Type B pancreatic cell (in vitro differentiated cells): ENCODE measurements at regions not wholly inside any gene's neighbourhood (a gene's known extent, or its start where the extent isn't known, plus 50 kb on each side); places are given as distances from the start of the nearest gene placed in this dataset.

Experiments
- DNase-seq: peaks from one replicate; pipeline ENCODE4 v3.0.0; 2021; ENCODE audit warnings: mixed read lengths; ENCODE audit not compliant: unreplicated experiment; ENCODE audit errors: extremely low spot score
- H3K27ac Mint-ChIP-seq: 2 replicates; pipeline ENCODE4 v1.8.0; 2021; ENCODE audit warnings: mild to moderate bottlenecking, mixed read lengths
- H3K27me3 Mint-ChIP-seq: 2 replicates; pipeline ENCODE4 v1.8.0; 2021; ENCODE audit warnings: mixed read lengths
- H3K36me3 Mint-ChIP-seq: 2 replicates; pipeline ENCODE4 v1.8.0; 2021; ENCODE audit warnings: mixed read lengths
- H3K4me1 Mint-ChIP-seq: one replicate; pipeline ENCODE4 v1.8.0; 2021; ENCODE audit warnings: mixed read lengths; ENCODE audit not compliant: unreplicated experiment
- H3K4me3 Mint-ChIP-seq: 2 replicates; pipeline ENCODE4 v1.8.0; 2021; ENCODE audit warnings: mild to moderate bottlenecking, mixed read lengths
- H3K9me3 Mint-ChIP-seq: 2 replicates; pipeline ENCODE4 v1.8.0; 2021; ENCODE audit warnings: mixed read lengths
- TF ChIP-seq, protein P1 (sequence below): fragments of 200-600 bp; sonication (generic); conservative IDR thresholded peaks from 2 replicates; pipeline ENCODE4 v1.5.0; 2021; ENCODE audit warnings: antibody characterized with exemption, mild to moderate bottlenecking

DNA sequence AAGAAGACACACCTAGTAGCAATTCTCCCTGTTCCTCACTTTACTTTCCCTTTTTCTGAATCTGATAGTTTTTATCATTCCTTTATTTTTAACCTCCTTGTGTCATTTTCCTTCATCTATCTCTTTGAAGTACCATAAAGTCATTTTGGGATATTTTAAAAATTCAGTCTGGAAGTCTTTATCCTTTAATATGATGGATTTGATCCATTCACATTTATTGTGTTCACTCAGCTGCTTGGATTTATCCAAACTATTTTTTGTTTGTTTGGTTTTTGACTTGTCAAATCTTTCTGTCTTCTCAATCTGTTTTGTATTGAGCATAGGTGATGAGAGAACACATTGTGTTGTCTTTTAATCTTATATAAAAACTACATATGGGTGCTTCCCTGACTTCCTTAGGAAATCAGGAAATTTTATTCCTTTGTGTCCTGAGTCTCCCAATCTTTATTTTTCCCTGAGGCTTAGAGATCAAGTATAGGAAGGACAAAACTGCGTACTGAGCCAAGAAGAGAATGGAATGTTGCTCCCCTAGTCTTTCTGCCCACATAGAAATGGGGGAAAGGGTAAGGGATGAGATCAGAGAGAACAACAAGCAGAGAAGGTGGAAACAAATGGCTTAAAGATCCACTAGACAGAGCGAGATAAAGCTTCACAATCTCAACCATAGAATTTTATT is 132.7 kb upstream of the HABP2 start:
- TF ChIP-seq, protein P1, sequence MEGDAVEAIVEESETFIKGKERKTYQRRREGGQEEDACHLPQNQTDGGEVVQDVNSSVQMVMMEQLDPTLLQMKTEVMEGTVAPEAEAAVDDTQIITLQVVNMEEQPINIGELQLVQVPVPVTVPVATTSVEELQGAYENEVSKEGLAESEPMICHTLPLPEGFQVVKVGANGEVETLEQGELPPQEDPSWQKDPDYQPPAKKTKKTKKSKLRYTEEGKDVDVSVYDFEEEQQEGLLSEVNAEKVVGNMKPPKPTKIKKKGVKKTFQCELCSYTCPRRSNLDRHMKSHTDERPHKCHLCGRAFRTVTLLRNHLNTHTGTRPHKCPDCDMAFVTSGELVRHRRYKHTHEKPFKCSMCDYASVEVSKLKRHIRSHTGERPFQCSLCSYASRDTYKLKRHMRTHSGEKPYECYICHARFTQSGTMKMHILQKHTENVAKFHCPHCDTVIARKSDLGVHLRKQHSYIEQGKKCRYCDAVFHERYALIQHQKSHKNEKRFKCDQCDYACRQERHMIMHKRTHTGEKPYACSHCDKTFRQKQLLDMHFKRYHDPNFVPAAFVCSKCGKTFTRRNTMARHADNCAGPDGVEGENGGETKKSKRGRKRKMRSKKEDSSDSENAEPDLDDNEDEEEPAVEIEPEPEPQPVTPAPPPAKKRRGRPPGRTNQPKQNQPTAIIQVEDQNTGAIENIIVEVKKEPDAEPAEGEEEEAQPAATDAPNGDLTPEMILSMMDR = no peak
- no peak overlapping the region for H3K4me3 Mint-ChIP-seq
- H3K27ac Mint-ChIP-seq = no peak overlapping the region
- peaks cover 7% of the 10 kb centered on the region for H3K36me3 Mint-ChIP-seq
- peaks cover 22% of the 10 kb centered on the region for H3K27me3 Mint-ChIP-seq
- peaks cover 14% of the 10 kb centered on the region for H3K9me3 Mint-ChIP-seq
- H3K4me1 Mint-ChIP-seq = peaks cover 2% of the 10 kb centered on the region
- DNase-seq = no peak

DNA sequence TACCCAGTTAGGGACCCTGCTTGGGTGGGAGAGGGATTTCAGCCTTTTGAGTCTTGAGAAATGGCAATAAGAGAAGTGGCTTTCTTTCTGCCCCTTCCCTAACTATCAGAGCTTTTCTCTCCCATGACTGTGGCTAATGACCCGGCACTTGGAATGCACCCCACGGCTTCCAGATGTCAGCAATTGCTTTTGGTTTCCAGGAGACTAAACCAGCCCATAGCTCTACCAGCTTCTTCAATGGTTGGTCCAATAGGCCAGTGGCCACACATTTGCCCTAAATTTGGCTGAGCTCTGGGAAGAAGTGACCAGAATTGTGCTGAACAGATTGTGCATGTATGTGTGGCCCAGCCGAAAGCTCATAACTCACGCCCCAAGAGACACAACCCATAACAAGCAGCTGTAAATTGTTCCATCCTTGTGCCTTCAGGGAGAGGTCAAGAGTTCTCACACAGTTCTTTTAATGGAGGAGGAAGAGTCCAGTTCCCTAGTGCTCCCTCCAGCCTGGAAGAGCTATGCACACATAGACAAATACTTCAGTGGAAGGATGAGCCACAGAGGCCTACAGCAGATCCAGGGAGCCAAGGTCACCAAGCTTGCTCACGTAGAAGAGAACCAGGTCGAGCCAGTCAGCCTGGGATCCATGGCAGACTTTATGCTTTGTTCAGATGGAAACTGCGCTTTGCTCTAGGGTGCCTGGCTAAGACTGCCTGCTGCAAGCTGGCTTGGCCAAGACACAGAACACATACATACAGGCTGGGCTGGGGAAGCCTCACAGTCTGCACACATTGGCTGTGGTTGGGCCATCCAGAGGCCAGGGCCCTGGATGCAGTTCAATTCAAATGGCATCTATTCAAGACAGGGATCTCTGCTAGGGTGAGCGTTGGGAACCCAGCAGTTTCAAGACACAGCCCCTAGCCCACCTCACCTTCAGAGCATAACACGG is 131.8 kb upstream of the HABP2 start:
- Mint-ChIP-seq H3K4me3 (no peak overlapping the region), H3K4me1 (peaks cover 6% of the 10 kb centered on the region), H3K36me3 (peaks cover 7% of the 10 kb centered on the region), H3K27me3 (peaks cover 21% of the 10 kb centered on the region), H3K9me3 (peaks cover 14% of the 10 kb centered on the region), H3K27ac (no peak overlapping the region)
- no peak for DNase-seq
- TF ChIP-seq, protein P1 = no peak

DNA sequence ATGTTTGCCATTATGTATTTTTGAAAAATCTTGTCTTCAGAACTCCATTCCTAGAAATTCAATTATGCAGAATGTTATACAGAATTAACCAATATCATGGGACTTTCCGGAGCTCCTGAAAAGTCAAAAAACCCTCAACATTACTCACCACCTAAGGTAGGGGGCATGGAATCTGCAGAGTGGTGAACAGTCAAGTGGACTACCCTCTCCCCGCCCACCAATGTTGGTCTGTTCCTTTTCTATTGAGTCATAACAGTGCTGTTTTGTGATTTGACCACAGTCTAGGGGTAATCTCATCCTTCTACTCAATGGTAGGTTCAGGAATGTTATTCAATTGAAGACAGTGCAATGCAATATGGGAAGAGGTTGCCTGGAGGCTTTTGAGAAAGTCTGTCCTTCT is 130.5 kb upstream of the HABP2 start:
- H3K9me3 Mint-ChIP-seq = peaks cover 14% of the 10 kb centered on the region
- TF ChIP-seq, protein P1 = no peak
- H3K4me3 Mint-ChIP-seq = no peak overlapping the region
- no peak overlapping the region for H3K27ac Mint-ChIP-seq
- H3K4me1 Mint-ChIP-seq = peaks cover 6% of the 10 kb centered on the region
- H3K27me3 Mint-ChIP-seq = peaks cover 20% of the 10 kb centered on the region
- DNase-seq = no peak
- H3K36me3 Mint-ChIP-seq = peaks cover 4% of the 10 kb centered on the region

DNA sequence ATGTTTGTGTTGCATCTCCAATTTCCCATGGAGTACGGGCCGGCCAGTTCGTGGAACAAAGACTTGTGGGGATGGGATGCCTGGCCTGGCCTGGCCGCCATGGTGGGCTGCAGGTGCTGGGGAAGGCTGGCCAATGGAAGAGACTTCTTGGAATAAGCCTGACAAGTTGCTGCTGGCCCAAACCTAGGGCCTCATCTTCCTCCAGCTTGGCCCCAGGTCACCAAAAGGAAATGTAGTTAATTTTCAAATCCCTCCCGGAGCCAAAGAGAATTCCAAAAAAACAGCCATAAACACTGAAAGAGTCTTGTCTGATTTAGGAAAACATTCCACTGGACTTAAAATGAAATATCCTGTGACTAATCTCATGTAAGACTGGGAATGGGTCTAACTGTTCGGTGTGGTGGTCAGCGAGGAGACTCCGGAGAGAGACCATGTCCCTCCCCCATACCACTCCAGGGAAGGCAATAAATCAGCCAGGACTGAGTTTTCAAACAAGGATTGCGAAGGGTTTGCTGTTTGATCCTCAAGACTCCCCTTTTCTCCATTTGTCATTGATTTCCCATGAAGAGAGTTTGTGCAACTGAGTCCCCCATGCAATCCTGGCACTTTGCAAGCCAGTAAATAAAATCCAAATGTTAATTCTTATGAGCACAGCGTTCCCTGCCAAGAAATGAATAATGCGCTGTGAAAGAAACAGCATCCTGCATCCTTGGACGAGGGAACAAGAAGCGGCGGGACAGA is 128.7 kb upstream of the HABP2 start:
- Mint-ChIP-seq H3K27me3 (peaks cover 28% of the 10 kb centered on the region), H3K36me3 (peaks cover 4% of the 10 kb centered on the region), H3K27ac (no peak overlapping the region), H3K4me3 (no peak overlapping the region), H3K9me3 (peaks cover 9% of the 10 kb centered on the region), H3K4me1 (peaks cover 6% of the 10 kb centered on the region)
- no peak for DNase-seq
- TF ChIP-seq, protein P1 = no peak

DNA sequence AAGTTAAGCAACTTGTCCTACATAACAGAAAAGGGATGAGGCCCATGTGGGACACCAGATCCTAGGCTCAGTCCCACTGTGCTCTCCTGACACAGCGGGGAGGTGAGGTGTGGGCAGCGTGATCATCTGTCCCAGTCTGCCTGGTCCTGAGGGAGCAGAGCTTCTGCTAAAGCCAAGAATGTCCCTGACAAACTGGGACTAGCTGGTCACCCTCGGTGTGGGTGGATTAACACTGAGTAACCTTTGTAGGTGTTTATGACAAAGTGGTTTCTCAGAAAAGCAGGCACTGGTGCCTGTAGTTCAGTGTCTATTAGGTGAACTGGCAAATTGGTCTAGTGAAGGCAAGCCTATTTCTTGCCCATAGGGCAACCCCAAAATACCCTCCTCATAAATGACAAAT is 127.8 kb upstream of the HABP2 start:
- H3K27ac Mint-ChIP-seq = no peak overlapping the region
- H3K36me3 Mint-ChIP-seq = peaks cover 4% of the 10 kb centered on the region
- no peak overlapping the region for H3K4me3 Mint-ChIP-seq
- no peak for DNase-seq
- peaks cover 6% of the 10 kb centered on the region for H3K4me1 Mint-ChIP-seq
- peaks cover 34% of the 10 kb centered on the region for H3K27me3 Mint-ChIP-seq
- H3K9me3 Mint-ChIP-seq = peaks cover 8% of the 10 kb centered on the region
- TF ChIP-seq, protein P1 = no peak
